Activated CD8-positive, alpha-beta T cell treated with anti-CD3 and anti-CD28 coated beads, Interleukin-2, amount 10 ng/mL, durations not matched to agents 7 days and 5 days (primary cell): ENCODE measurements at regions not wholly inside any gene's neighbourhood (a gene's known extent, or its start where the extent isn't known, plus 50 kb on each side); places are given as distances from the start of the nearest gene placed in this dataset.
"Not testable (repeated sequence)": the region's sequence is repeated elsewhere in the genome, so short reads cannot be mapped to it uniquely, and the experiment has no call there.

Source experiments
- ATAC-seq: fragments of 150-1000 bp; cut with Tn5 transposase; one replicate; pipeline ENCODE4 v1.10.0; 2021; ENCODE audit warnings: moderate library complexity
- CTCF ChIA-PET: fragments of 350-600 bp; sonication (Branson Sonifier 250); formaldehyde crosslinking; loops from one replicate; lab custom pipeline; 2021; ENCODE audit warnings: antibody characterized with exemption; lab: Charles Lee
- POLR2A ChIA-PET: fragments of 350-600 bp; sonication (Branson Sonifier 250); formaldehyde crosslinking; loops from one replicate; lab custom pipeline; 2021; ENCODE audit warnings: antibody characterized with exemption; lab: Charles Lee
- DNase-seq: peaks from one replicate; pipeline ENCODE4 v3.0.0-alpha.2; 2020
- H3K27ac Mint-ChIP-seq: one replicate; pipeline ENCODE4 v1.8.0; 2021; ENCODE audit warnings: mild to moderate bottlenecking, mixed read lengths
- H3K27me3 Mint-ChIP-seq: one replicate; pipeline ENCODE4 v1.8.0; 2021; ENCODE audit warnings: low read depth, mixed read lengths
- H3K36me3 Mint-ChIP-seq: one replicate; pipeline ENCODE4 v1.8.0; 2021; ENCODE audit warnings: low read depth, mixed read lengths
- H3K4me1 Mint-ChIP-seq: one replicate; pipeline ENCODE4 v1.8.0; 2021; ENCODE audit warnings: low read depth, mixed read lengths
- H3K4me3 Mint-ChIP-seq: one replicate; pipeline ENCODE4 v1.8.0; 2021; ENCODE audit warnings: mild to moderate bottlenecking, mixed read lengths
- H3K9me3 Mint-ChIP-seq: one replicate; pipeline ENCODE4 v1.8.0; 2022; ENCODE audit warnings: mixed read lengths; ENCODE audit not compliant: insufficient read depth

- no peak for ATAC-seq
- no peak overlapping the region for H3K27ac Mint-ChIP-seq
Measured at GRCh38 chr5:116730706-116731105, 156.1 kb upstream of the SEMA6A start.

GRCh38 chr5:116730185-116730584, 155.6 kb upstream of the SEMA6A start:
- POLR2A ChIA-PET, result no interaction called here
- Mint-ChIP-seq H3K36me3 (no peaks in the 10 kb centered on the region), H3K4me1 (no peaks in the 10 kb centered on the region), H3K27ac (no peak overlapping the region), H3K4me3 (no peak overlapping the region), H3K9me3 (no peaks in the 10 kb centered on the region), H3K27me3 (peaks cover 2% of the 10 kb centered on the region)
- DNase-seq (no peak), ATAC-seq (no peak)
- CTCF ChIA-PET, result no interaction called here

More at GRCh38 chr5:116730706-116731105, 156.1 kb upstream of the SEMA6A start:
- H3K36me3 Mint-ChIP-seq, result no peaks in the 10 kb centered on the region
- no peak overlapping the region for H3K4me3 Mint-ChIP-seq
- ChIA-PET POLR2A (no interaction called here), CTCF (no interaction called here)
- H3K9me3 Mint-ChIP-seq, result no peaks in the 10 kb centered on the region
- H3K4me1 Mint-ChIP-seq, result no peaks in the 10 kb centered on the region
- peaks cover 2% of the 10 kb centered on the region for H3K27me3 Mint-ChIP-seq
- no peak for DNase-seq

- Mint-ChIP-seq H3K36me3 (no peaks in the 10 kb centered on the region), H3K4me1 (no peaks in the 10 kb centered on the region), H3K9me3 (no peaks in the 10 kb centered on the region), H3K4me3 (no peak overlapping the region), H3K27me3 (peaks cover 2% of the 10 kb centered on the region), H3K27ac (no peak overlapping the region)
- no peak for ATAC-seq
- ChIA-PET POLR2A (no interaction called here), CTCF (no interaction called here)
- no peak for DNase-seq
Measured at GRCh38 chr5:116727248-116727647, 152.6 kb upstream of the SEMA6A start.

GRCh38 chr5:116726180-116726579, 151.6 kb upstream of the SEMA6A start:
- H3K9me3 Mint-ChIP-seq, H3K4me3 Mint-ChIP-seq, CTCF ChIA-PET, H3K27me3 Mint-ChIP-seq, H3K36me3 Mint-ChIP-seq, DNase-seq, H3K4me1 Mint-ChIP-seq, POLR2A ChIA-PET, H3K27ac Mint-ChIP-seq, ATAC-seq: not testable (repeated sequence)

- Mint-ChIP-seq H3K27me3 (no peaks in the 10 kb centered on the region), H3K4me3 (no peak overlapping the region), H3K36me3 (no peaks in the 10 kb centered on the region), H3K9me3 (no peaks in the 10 kb centered on the region), H3K27ac (no peak overlapping the region), H3K4me1 (no peaks in the 10 kb centered on the region)
- no peak for ATAC-seq
- POLR2A ChIA-PET, result no interaction called here
- CTCF ChIA-PET, result no interaction called here
- DNase-seq, result no peak
Measured at GRCh38 chr5:116724971-116725370, 150.3 kb upstream of the SEMA6A start.

- no peaks in the 10 kb centered on the region for H3K4me1 Mint-ChIP-seq
- CTCF ChIA-PET, result interaction anchor here (0.6 kb wide), 1 partner anchor 890 kb away, joined by 3 read pairs; no protein-coding TSS in a partner anchor
- H3K4me3 Mint-ChIP-seq, result no peak overlapping the region
- POLR2A ChIA-PET, result no interaction called here
- H3K9me3 Mint-ChIP-seq, result no peaks in the 10 kb centered on the region
- ATAC-seq, result no peak
- peaks cover 3% of the 10 kb centered on the region for H3K27me3 Mint-ChIP-seq
- no peaks in the 10 kb centered on the region for H3K36me3 Mint-ChIP-seq
- no peak overlapping the region for H3K27ac Mint-ChIP-seq
- DNase-seq, result no peak
Measured at GRCh38 chr5:116722651-116723050, 148.0 kb upstream of the SEMA6A start.

- peaks cover 3% of the 10 kb centered on the region for H3K27me3 Mint-ChIP-seq
- H3K4me3 Mint-ChIP-seq, result no peak overlapping the region
- no peaks in the 10 kb centered on the region for H3K36me3 Mint-ChIP-seq
- POLR2A ChIA-PET, result interaction anchor here (1.8 kb wide), 1 partner anchor 17 kb away, joined by 5 read pairs; no protein-coding TSS in a partner anchor
- DNase-seq (no peak), ATAC-seq (no peak)
- CTCF ChIA-PET, result no interaction called here
- no peaks in the 10 kb centered on the region for H3K9me3 Mint-ChIP-seq
- H3K27ac Mint-ChIP-seq, result no peak overlapping the region
- no peaks in the 10 kb centered on the region for H3K4me1 Mint-ChIP-seq
Measured at GRCh38 chr5:116719106-116719505, 144.5 kb upstream of the SEMA6A start.

- DNase-seq (no peak), ATAC-seq (no peak)
- Mint-ChIP-seq H3K27ac (no peak overlapping the region), H3K4me1 (no peaks in the 10 kb centered on the region), H3K27me3 (peaks cover 3% of the 10 kb centered on the region), H3K9me3 (no peaks in the 10 kb centered on the region), H3K4me3 (no peak overlapping the region), H3K36me3 (no peaks in the 10 kb centered on the region)
- CTCF ChIA-PET, result no interaction called here
- POLR2A ChIA-PET, result interaction anchor here (1.8 kb wide), 1 partner anchor 16 kb away, joined by 5 read pairs; no protein-coding TSS in a partner anchor
Measured at GRCh38 chr5:116718317-116718716, 143.7 kb upstream of the SEMA6A start.

GRCh38 chr5:116709082-116709481, 134.5 kb upstream of the SEMA6A start:
- no peak overlapping the region for H3K4me3 Mint-ChIP-seq
- ChIA-PET POLR2A (no interaction called here), CTCF (no interaction called here)
- H3K9me3 Mint-ChIP-seq, result no peaks in the 10 kb centered on the region
- H3K27ac Mint-ChIP-seq, result no peak overlapping the region
- DNase-seq (no peak), ATAC-seq (no peak)
- H3K27me3 Mint-ChIP-seq, result no peaks in the 10 kb centered on the region
- H3K4me1 Mint-ChIP-seq, result no peaks in the 10 kb centered on the region
- H3K36me3 Mint-ChIP-seq, result no peaks in the 10 kb centered on the region

- POLR2A ChIA-PET, H3K27me3 Mint-ChIP-seq, H3K9me3 Mint-ChIP-seq, H3K27ac Mint-ChIP-seq, H3K36me3 Mint-ChIP-seq, DNase-seq, H3K4me3 Mint-ChIP-seq, ATAC-seq, CTCF ChIA-PET, H3K4me1 Mint-ChIP-seq: not testable (repeated sequence)
Measured at GRCh38 chr5:116705121-116705519, 130.5 kb upstream of the SEMA6A start.

GRCh38 chr5:116703941-116704340, 129.3 kb upstream of the SEMA6A start:
- H3K9me3 Mint-ChIP-seq, result no peaks in the 10 kb centered on the region
- no peak for DNase-seq
- no peaks in the 10 kb centered on the region for H3K4me1 Mint-ChIP-seq
- ChIA-PET POLR2A (no interaction called here), CTCF (no interaction called here)
- no peak overlapping the region for H3K27ac Mint-ChIP-seq
- H3K27me3 Mint-ChIP-seq, result no peaks in the 10 kb centered on the region
- H3K4me3 Mint-ChIP-seq, result no peak overlapping the region
- no peaks in the 10 kb centered on the region for H3K36me3 Mint-ChIP-seq
- ATAC-seq, result no peak

- DNase-seq (no peak), ATAC-seq (no peak)
- Mint-ChIP-seq H3K27me3 (no peaks in the 10 kb centered on the region), H3K36me3 (no peaks in the 10 kb centered on the region), H3K4me1 (no peaks in the 10 kb centered on the region), H3K9me3 (no peaks in the 10 kb centered on the region), H3K27ac (no peak overlapping the region), H3K4me3 (no peak overlapping the region)
- POLR2A ChIA-PET, result no interaction called here
- CTCF ChIA-PET, result no interaction called here
Measured at GRCh38 chr5:116703328-116703727, 128.7 kb upstream of the SEMA6A start.

- ChIA-PET CTCF (no interaction called here), POLR2A (interaction anchor here (1.6 kb wide), 1 partner anchor 16 kb away, joined by 5 read pairs; no protein-coding TSS in a partner anchor)
- no peak overlapping the region for H3K27ac Mint-ChIP-seq
- H3K4me3 Mint-ChIP-seq, result no peak overlapping the region
- ATAC-seq, result no peak
- H3K4me1 Mint-ChIP-seq, result no peaks in the 10 kb centered on the region
- H3K27me3 Mint-ChIP-seq, result no peaks in the 10 kb centered on the region
- no peak for DNase-seq
- no peaks in the 10 kb centered on the region for H3K36me3 Mint-ChIP-seq
- no peaks in the 10 kb centered on the region for H3K9me3 Mint-ChIP-seq
Measured at GRCh38 chr5:116702776-116703175, 128.2 kb upstream of the SEMA6A start.
